HG03095 (cell line): ENCODE measurements at regions not wholly inside any gene's neighbourhood (a gene's known extent, or its start where the extent isn't known, plus 50 kb on each side); places are given as distances from the start of the nearest gene placed in this dataset.

Source experiments
- ATAC-seq: cut with Tn5 transposase; IDR thresholded peaks from one replicate; pipeline ENCODE4 v1.9.1; 2021; ENCODE audit warnings: moderate library complexity; ENCODE audit not compliant: unreplicated experiment

DNA sequence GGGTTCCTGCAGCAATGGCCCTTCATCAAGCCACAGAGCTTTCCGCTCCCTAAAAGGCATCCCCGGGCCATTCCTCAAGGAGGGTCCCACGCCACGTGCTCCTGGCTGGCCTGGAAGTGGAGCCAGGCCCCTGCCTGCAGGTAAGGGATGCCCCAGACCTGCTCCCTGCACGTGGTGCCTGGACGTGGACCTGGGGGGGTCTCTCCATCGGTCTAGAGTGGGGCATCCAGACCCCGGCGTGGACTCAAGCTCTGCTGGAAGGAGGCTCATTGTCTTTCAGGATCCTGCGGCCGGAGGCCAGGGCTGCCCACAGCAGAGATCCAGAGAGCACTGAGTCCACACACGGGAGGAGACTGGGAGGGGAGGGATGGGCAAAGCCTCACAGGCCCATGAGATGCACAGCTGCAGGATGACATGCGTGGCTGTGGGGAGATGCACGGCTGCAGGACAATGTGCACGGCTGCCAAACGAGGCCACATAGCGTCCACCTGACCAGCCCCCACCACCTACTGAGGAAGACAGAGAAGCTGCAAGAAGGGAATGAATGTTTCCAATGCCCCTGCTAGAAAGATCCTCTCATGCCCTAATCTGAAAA, 236.7 kb downstream of the BRD1 start:
- ATAC-seq: no peak

DNA sequence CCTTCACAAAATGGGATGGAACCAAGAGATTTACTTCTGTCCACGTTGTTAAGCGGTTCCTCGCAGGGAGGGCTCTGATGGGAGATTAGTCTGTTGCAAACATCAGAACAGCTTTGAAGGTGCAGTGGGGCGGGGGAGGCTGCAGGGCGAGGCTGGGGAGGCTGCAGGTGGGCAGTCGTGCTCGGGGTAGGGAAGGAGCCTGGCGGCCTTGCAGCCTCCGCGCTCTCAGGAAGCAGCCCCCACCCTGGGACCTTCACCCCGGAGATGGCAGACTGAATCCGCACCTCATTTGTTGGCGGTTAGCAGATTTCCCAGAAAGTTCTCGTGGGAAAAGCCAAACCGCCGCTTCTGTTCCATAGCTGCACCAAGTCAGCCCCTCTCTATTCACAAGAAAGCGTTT, 237.3 kb downstream of the BRD1 start:
- no peak for ATAC-seq

DNA sequence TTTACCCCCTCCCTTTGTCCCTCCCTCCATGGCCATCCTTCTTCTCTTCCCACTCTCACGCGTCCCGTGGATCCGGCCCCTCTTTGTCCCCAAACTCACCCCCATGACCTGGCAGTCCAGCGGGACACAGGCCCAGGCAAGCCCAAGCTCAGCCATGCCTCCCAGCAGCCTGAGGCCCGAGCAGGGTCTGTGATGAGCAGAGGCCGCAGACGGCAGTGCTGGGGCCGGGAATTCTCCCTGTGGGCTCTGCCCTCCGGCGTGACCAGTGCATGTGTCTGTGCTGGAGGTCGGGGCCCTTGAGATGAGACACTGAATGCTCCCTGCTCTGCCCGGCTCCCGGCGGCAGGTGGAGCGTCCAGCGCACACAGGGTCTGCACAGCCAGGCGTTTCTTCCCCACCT, 237.9 kb downstream of the BRD1 start:
- ATAC-seq: no peak

DNA sequence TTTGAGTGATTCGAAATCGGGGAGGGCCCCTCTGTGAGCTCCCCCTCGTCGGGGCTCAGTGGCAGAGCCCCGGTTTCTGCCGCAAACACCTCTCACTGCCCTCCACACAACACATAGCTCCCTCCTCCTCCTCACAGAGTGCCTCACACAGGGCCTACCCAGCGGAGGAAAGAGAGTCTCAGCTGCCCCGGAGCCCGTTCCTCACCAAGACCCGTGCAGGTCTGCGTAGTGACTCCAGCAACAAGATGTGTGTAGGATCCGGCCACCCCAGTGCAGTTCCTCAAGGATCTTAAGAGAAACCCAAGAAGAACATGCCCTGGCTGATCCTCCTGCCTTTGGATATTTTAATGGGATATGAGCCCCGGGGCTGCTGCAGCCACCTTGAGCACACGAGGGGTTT, 238.4 kb downstream of the BRD1 start:
- ATAC-seq: no peak

DNA sequence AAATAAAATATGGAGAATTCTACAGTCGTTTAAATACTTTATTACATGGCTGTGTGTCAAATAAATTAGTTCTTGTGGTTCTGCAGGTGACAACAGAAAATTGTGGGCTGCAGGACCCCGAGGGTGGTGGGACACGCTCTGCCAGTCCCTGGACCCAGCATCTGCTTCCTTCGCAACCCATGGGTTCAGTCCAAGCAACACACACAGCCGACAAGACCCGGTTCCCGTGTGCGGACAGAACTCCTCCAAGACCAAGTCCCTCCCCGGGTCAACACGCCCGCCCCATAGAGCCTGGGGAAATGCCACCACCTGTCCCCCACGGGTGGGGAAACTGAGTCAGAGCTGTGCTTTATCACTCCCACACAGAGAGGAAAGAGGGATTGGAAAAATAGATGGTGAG, 238.9 kb downstream of the BRD1 start:
- no peak for ATAC-seq

DNA sequence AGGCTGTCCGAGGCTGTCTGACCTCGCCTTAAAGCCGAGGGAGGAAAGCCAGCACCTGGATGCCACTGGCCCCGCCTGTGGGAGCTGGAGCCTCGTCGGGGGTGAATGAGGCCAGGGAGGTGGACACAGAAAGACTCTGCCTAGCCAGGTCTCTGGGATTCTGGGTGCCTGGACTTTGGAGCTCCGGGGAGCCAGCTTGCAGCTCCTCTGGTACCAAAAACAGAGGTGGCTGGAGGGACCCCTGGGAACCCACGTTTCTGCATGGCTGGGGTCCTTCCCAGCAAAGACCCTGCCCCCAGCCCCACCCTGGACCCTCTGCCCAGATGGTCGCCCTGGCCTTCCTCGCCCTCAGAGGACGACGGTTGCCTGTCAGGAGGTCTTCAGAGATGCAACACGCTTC, 239.7 kb downstream of the BRD1 start:
- ATAC-seq: no peak

DNA sequence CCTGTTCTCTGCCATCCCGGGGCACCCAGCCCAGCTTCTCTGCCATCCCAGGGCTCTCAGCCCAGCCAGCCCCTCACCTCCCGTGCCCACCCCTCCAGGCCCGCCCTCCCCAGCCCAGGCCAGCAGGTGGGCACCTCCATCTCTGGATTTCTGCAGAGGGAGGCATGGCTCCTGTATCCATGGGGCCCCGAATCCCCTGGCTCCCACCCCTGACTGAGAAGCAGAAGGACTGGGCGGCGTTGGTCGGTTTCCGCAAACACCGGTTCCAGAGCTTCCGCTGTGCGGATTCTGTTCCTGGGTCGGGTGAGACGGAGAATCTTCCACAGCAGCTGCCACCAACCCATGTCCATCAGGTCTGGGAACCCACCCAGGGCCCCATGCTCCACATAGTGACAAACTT, 240.3 kb downstream of the BRD1 start:
- no peak for ATAC-seq

DNA sequence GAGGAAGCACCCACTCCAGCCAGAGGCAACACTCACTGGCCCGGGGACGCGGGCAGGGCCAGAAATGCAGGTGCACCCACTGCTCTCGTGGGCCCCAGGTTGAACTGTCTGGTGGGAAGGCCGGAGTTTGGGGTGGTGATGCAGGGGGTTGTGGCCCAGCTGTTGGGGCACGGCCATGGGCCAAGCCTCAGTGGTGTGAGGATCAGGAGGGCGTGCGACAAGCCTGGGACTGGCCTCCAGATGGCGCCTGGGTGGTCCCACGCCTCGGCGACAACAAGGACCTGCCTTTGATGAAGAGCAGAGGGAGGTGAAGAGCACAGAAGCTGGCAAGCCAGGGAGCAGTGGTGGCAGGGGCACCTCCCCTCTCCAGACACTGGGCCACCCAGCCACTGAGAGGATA, 240.8 kb downstream of the BRD1 start:
- ATAC-seq: no peak

DNA sequence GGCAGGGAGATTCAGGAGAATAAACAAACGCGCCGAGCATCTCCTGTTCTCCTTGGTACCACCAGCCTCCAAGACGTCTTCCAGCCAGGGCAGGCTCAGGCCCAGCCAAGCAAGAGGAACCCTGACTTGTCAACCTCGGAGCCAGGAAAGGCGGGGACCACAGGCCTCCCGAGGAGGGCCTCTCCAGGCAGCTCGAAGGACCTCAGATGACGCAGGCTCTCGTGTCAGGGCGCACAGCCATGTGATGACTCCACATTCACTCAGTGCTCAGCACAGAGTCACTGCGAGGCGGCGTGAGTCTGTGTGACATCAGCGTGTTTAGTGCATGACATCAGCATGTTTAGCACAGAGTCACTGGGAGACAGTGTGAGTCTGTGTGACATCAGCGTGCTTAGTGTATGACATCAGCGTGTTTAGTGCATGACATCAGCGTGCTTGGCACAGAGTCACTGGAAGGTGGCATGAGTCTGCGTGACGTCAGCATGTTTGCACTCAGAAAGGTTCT, 241.4 kb downstream of the BRD1 start:
- no peak for ATAC-seq

DNA sequence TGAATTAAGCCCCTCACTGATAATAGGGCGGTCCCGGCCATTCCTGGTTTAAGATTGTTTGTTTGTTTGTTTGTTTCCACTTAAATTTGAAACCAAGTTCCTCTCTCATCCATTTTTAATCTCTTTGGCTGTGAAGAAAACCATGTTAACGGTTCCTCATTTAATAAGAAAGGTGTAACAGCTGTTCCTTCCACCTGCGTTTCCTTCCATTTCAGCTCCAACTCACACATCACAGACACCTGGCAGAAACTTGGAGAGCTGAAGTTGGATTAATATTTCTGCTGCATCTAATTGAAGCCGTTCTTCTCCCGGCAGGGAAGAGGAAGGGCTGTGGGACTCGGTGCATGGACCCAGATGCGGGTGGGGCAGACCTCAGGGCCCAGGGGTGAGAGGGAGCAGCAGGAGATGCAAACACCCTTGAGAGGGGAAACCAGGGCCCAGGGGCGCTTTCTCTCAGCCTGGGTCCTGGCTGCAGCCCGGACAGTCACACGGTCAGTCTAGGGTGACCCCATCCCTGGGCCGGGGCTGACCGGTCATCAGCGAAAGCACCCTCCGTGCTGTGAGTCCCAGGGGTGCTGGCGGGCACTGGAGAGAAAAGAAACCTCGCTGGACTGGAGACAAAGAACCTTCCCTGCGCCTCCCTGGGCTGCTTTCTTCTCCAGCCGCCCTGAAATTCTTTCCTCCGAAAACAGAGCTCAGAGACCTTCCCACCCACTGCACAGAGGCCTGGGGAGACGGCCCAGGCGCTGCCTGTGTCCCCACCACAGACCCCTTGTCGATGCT, 242.0 kb downstream of the BRD1 start:
- ATAC-seq: no peak

DNA sequence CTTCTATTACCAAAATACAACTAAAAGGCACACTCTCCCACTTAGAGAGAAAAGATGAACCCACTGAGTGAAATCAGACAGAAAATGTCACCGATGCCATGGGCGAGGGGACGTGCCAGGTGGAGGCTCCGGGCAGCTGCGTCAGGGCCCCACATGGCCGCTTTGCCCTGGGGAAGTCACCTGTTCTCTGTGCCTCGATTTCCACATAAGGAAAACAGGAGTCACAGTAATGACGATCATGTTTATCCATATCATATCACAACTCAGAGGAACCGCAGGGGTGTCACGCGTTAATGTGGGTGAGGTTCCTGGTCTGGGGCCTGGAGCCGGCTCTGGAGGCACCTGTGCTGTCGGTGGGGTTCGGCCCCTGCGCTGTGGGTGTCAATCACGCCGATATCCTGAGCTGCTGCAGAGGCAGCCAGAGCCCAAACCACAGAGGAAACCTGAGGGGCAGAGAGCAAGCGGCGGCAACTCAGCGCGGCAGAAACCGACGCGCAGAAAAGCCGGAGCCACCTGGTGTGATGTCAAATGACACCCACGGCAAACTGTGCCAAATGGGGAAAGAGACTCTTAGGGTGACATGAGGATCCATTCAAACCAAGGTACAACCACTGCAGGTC, 243.7 kb downstream of the BRD1 start:
- no peak for ATAC-seq

DNA sequence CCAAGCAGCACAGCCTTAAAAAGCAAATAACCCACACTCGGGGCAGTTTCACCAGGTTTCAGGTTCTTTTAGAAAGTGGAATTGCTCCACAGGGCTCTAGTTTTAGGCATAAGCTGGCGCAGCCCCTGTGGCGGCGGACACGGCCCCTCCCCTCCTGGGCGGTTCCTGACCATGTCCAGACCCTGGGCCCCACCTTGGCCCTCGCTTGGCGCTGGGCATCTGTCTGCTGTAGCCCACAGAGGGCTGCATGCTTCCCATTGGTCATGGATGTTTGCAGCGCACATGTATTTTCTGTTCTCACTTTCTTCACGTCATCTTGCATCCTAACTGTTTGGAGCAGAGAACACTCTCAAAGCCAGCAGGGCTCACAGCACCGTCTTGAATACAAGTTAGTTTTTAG, 244.3 kb downstream of the BRD1 start:
- ATAC-seq: no peak

DNA sequence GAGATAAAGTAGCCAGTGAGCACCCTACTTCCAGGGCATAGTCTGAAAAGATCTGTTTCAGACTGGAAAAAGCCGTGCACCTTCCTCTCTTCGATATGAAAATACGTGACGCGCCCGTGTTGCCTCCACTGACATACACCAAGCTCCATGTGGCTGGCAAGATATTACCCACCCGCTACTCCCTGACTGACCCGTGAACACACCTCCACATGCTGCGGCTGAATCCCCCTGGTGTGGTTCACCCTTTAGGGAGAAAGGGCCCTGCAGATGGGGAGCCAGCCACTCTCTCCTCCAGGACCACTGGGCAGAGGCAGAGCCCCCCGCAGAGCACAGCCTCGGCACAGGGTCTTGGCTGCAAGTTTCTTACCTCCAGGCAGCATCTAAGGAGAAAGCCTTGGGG, 245.0 kb downstream of the BRD1 start:
- no peak for ATAC-seq

DNA sequence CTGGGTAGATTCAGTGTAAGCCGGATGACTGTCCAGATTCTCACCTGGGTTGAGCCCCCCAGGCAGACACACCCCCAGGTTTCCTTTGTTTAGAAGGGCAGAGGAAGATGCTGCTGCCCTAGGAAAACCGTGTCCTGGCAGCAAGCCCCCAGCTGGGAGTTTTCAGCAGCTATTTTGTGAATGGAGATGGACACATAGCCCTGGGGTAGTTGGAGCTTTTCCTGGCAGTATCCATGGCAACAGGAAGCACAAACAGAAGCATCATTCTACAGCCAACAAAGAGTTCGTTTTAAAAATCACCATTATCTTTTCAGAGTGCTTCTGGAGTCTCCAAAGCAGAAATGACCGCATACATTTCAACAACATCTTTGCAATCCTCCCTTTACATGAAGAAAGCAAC, 245.5 kb downstream of the BRD1 start:
- no peak for ATAC-seq

DNA sequence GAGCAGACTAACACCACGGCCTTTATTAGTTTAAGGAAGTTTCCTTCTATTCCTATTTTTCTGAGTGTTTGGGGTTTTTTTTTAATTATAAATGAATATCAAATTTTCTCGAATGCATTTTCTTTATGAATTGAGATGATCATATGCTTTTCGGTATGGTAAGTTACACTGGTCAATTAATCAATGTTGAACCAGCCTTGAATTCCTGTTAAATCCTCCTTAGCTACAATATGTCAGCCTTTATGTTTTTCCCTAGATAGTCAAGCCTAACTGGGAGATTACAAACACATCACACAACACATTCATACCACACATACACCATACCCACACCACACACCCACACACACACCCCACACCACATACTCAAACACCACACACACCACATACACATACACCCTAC, 247.6 kb downstream of the BRD1 start:
- ATAC-seq: no peak

DNA sequence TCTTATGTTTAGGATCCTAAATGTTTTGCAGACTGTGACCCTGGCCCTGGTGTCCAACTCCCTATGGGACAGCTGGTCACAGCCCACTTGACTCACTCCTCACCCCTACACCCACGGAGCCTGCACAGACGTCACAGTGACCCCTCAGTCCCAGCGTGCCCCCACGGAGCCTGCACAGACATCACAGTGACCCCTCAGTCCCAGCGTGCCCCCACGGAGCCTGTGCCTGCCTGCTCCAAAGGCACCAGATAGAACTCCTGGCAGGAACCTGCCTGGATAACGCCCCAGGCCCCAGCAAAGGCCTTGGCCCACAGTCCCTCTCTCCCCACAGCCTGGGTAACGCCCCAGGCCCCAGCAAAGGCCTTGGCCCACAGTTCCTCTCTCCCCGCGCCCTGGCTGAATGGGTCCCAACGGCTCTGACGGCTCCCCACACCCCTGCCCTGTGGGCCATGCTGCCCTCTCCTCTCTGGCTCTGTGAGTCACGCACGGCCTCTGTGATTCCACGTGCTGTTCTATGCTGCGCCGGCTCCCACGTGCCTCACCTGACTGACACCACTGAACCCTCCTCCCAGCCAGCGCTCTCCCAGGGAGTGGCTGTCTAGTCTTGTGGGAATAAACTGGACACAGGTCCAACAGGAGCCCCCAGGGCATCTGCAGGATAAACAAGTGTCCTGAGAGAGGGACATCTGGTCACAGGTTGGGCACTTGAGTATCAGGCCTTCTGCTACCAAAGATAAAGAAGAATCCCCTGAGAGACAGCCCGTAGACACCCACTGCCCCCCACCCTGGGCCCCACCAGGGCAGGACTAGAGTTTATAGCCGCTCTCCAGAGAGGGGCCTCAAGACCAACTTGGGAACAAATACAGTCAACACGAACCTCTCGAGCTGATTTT, 250.3 kb downstream of the BRD1 start:
- ATAC-seq: no peak

DNA sequence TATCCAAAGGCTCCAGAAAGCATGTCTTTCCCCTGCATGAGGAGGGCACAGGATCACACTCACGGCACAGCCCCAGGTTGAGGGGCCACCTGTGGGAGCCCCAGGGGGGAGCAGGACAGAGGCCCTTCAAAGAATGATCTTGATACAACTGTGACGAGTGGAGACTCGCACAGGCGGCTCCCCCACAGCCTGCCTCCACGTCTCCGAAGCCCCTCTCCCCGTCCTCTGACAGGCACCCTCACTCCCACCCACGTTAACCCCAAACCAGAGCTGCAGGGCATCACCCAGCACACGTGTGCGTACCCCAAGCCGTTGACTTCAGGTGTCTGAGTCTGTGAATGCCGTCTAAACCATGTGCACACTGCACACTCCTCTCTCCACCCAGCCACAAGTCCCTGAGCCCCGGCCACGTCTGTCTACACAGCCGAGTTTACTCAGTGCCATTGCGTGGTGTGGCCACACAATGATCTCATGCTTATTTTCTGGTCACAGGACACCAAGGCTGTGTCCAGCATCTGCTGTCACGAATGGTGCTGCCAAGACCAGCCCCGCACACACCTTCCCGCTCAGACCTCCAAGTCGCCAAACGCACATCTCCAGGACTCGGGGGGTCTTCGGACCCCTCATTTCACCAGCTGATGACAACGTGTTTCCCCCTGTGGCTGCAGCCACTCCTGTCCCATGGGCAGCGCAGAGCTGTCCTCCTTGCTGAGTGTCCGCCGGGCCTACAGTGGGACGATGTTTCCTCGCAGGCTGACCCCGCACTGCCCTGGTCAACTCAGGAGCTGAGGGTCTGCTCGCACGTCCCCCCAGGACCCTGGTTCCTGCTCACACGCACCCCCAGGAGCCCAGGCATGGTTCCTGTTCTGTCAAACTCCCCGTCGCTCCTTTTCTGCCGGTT, 251.2 kb downstream of the BRD1 start:
- no peak for ATAC-seq

DNA sequence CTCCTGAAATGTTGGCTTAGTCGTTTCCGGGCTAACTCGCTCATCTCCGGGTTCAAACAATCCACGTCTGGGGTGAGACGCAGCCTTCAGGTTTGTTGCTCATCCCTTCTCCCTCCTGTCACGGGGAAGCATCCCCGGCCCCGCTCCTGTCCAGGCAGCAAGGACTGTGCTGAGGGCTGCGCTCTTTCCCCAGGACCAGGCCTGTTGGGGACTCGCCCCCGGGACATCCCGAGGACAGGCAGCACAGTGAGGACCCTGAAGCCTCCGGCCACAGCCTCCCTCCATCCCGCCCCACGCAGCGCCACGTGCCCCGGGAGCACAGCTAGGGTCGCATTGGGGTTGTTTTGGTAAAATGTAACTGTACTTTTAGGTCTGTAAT, 252.0 kb downstream of the BRD1 start:
- no peak for ATAC-seq

DNA sequence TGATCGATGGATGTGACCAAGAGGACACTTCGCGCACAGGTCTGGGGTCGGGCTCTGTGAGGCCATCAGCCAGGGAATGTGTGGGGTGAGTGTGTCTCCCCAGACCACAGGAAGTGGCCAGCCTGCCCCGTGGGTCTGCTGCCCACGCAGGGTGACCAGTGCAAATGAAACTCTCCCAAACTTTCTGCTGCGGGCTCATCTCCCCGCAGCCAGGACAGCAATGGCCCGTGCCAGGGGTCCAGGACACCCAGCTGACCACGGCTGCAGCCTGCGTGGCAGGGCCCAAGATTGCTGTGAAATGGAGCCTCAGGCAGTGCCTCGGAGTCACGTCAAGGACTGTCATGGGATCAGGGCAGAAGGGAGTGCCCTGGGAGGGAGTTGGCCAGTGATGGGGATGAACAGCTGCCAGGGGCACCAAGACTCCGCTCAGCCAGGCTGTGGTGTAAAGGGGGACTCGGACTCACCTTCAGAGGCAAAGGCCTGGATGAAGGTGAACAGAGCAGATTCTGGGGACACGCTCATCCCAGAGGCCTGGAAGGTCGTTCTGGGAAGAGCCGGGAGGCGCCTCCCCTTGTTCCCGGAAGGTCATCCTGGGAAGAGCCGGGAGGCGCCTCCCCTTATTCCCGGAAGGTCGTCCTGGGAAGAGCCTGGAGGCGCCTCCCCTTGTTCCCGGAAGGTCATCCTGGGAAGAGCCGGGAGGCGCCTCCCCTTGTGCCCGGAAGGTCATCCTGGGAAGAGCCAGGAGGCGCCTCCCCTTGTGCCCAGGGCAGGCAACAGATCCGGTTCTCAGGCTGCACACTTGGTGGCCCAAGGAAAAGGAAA, 252.6 kb downstream of the BRD1 start:
- ATAC-seq: no peak
